Right cardiac atrium (tissue), 5 donors: ENCODE measurements at regions not wholly inside any gene's neighbourhood (a gene's known extent, or its start where the extent isn't known, plus 50 kb on each side); places are given as distances from the start of the nearest gene placed in this dataset.

ENCODE experiments used
- ATAC-seq, 2 donors: fragments of 200-7000 bp; cut with Tn5 transposase; one replicate each; pipeline versions ENCODE4 v1.8.0 to v1.9.1; 2020; ENCODE audit warnings: moderate library complexity in 2 of 2, mild to moderate bottlenecking in 1 of 2
- DNase-seq, 3 donors: peaks; one replicate each; pipeline ENCODE4 v3.0.0-alpha.2; 2020
- H3K27ac ChIP-seq: one replicate; pipeline ENCODE4 v1.5.1; 2013; ENCODE audit warnings: mild to moderate bottlenecking, low read length, control low read depth, moderate library complexity
- H3K27me3 ChIP-seq: one replicate; pipeline ENCODE4 v1.6.1; 2013; ENCODE audit not compliant: control insufficient read depth, insufficient read depth
- H3K4me1 ChIP-seq: one replicate; pipeline ENCODE4 v1.6.1; 2013; ENCODE audit warnings: low read length; ENCODE audit not compliant: control insufficient read depth, insufficient read depth
- H3K4me3 ChIP-seq: one replicate; pipeline ENCODE4 v1.5.1; 2013; ENCODE audit warnings: low read length, control low read depth
- H3K9me3 ChIP-seq: one replicate; pipeline ENCODE4 v1.6.1; 2013; ENCODE audit warnings: low read length; ENCODE audit not compliant: control insufficient read depth
- WGBS: extraction: QIAGEN DNeasy Blood & Tissue Kit; methylation state at CpG from one replicate; pipeline ENCODE4 v1.1.7; 2013; 5-methylcytosine and 5-hydroxymethylcytosine counted together
- intact Hi-C, 4 donors: fragments of 100-400 bp; cut with DNase I; formaldehyde crosslinking; loops; one replicate each; pipeline versions ENCODE4 v1.11.0 to v1.14.0; 2022 to 2023
- donor health status: healthy with polysubstance abuse.
- donor health status: DM: no; HTN: yes; CAD: no.
- donor health status: DM: no; HTN: no; CAD: no.
- donor health status: DM: no; HTN: yes; CAD: no; lungs with severe emphysema.
- donor health status: DM: yes; HTN: yes; CAD: no.

- no peak for DNase-seq
- no peaks in the 10 kb centered on the region for H3K9me3 ChIP-seq
- H3K27me3 ChIP-seq: no peaks in the 10 kb centered on the region
- 81% methylated on average over 2 of the region's 2 CpGs for WGBS
- H3K27ac ChIP-seq: no peak overlapping the region
- intact Hi-C loops: no loop called here
- H3K4me3 ChIP-seq: no peak overlapping the region
- H3K4me1 ChIP-seq: no peaks in the 10 kb centered on the region
- ATAC-seq: no peak
Observed at GRCh38 chr21:28454564-28455252, 538.0 kb downstream of the LTN1 start.

- ATAC-seq (no peak), DNase-seq (no peak)
- H3K27me3 ChIP-seq: no peaks in the 10 kb centered on the region
- no peaks in the 10 kb centered on the region for H3K9me3 ChIP-seq
- no peak overlapping the region for H3K27ac ChIP-seq
- H3K4me3 ChIP-seq: no peak overlapping the region
- H3K4me1 ChIP-seq: no peaks in the 10 kb centered on the region
- intact Hi-C loops: no loop called here
- WGBS: 77% methylated on average over 1 of the region's 1 CpG
Observed at GRCh38 chr21:28447462-28447861, 545.2 kb downstream of the LTN1 start.

GRCh38 chr21:28445141-28445830 lies 547.4 kb downstream of the LTN1 start:
- ATAC-seq: no peak
- DNase-seq: no peak
- H3K27me3 ChIP-seq: no peaks in the 10 kb centered on the region
- intact Hi-C loops: no loop called here
- no peak overlapping the region for H3K27ac ChIP-seq
- 90% methylated on average over 3 of the region's 3 CpGs for WGBS
- no peak overlapping the region for H3K4me3 ChIP-seq
- no peaks in the 10 kb centered on the region for H3K4me1 ChIP-seq
- no peaks in the 10 kb centered on the region for H3K9me3 ChIP-seq

GRCh38 chr21:28444557-28444956 lies 548.1 kb downstream of the LTN1 start:
- no peak for DNase-seq
- no peak overlapping the region for H3K27ac ChIP-seq
- H3K9me3 ChIP-seq: no peaks in the 10 kb centered on the region
- H3K4me1 ChIP-seq: no peaks in the 10 kb centered on the region
- no peaks in the 10 kb centered on the region for H3K27me3 ChIP-seq
- ATAC-seq: no peak
- intact Hi-C loops: no loop called here
- H3K4me3 ChIP-seq: no peak overlapping the region

GRCh38 chr21:28444111-28444510 lies 548.6 kb downstream of the LTN1 start:
- ATAC-seq (no peak), DNase-seq (no peak)
- H3K27me3 ChIP-seq: no peaks in the 10 kb centered on the region
- no peak overlapping the region for H3K4me3 ChIP-seq
- H3K27ac ChIP-seq: no peak overlapping the region
- WGBS: 80% methylated on average over 2 of the region's 2 CpGs
- H3K4me1 ChIP-seq: no peaks in the 10 kb centered on the region
- intact Hi-C loops: no loop called here
- H3K9me3 ChIP-seq: no peaks in the 10 kb centered on the region

- no peak for DNase-seq
- intact Hi-C loops: no loop called here
- H3K4me3 ChIP-seq: no peak overlapping the region
- no peak for ATAC-seq
- no peaks in the 10 kb centered on the region for H3K27me3 ChIP-seq
- H3K9me3 ChIP-seq: no peaks in the 10 kb centered on the region
- no peak overlapping the region for H3K27ac ChIP-seq
- H3K4me1 ChIP-seq: no peaks in the 10 kb centered on the region
Observed at GRCh38 chr21:28442624-28443023, 550.1 kb downstream of the LTN1 start.

GRCh38 chr21:28442085-28442484 lies 550.6 kb downstream of the LTN1 start:
- H3K4me1 ChIP-seq: no peaks in the 10 kb centered on the region
- H3K9me3 ChIP-seq: no peaks in the 10 kb centered on the region
- no peak for DNase-seq
- H3K27ac ChIP-seq: no peak overlapping the region
- intact Hi-C loops: no loop called here
- ATAC-seq: no peak
- no peak overlapping the region for H3K4me3 ChIP-seq
- no peaks in the 10 kb centered on the region for H3K27me3 ChIP-seq
- 93% methylated on average over 4 of the region's 4 CpGs for WGBS

GRCh38 chr21:28439788-28440187 lies 552.9 kb downstream of the LTN1 start:
- H3K27me3 ChIP-seq: no peaks in the 10 kb centered on the region
- no peaks in the 10 kb centered on the region for H3K4me1 ChIP-seq
- no peak overlapping the region for H3K27ac ChIP-seq
- 72% methylated on average over 3 of the region's 3 CpGs for WGBS
- no peak for ATAC-seq
- intact Hi-C loops: no loop called here
- no peak for DNase-seq
- H3K9me3 ChIP-seq: no peaks in the 10 kb centered on the region
- no peak overlapping the region for H3K4me3 ChIP-seq

- ATAC-seq: no peak
- H3K9me3 ChIP-seq: no peaks in the 10 kb centered on the region
- no peak overlapping the region for H3K4me3 ChIP-seq
- WGBS: 69% methylated on average over 4 of the region's 4 CpGs
- no peak overlapping the region for H3K27ac ChIP-seq
- no peaks in the 10 kb centered on the region for H3K27me3 ChIP-seq
- no peaks in the 10 kb centered on the region for H3K4me1 ChIP-seq
- DNase-seq: no peak
- intact Hi-C loops: no loop called here
Observed at GRCh38 chr21:28439251-28439650, 553.4 kb downstream of the LTN1 start.

GRCh38 chr21:28437061-28437460 lies 555.6 kb downstream of the LTN1 start:
- no peak for DNase-seq
- ATAC-seq: no peak
- intact Hi-C loops: no loop called here
- no peaks in the 10 kb centered on the region for H3K9me3 ChIP-seq
- H3K27me3 ChIP-seq: no peaks in the 10 kb centered on the region
- H3K4me3 ChIP-seq: no peak overlapping the region
- H3K4me1 ChIP-seq: no peaks in the 10 kb centered on the region
- 90% methylated on average over 2 of the region's 2 CpGs for WGBS
- no peak overlapping the region for H3K27ac ChIP-seq

- Histone ChIP-seq H3K27me3 (no peaks in the 10 kb centered on the region), H3K9me3 (no peaks in the 10 kb centered on the region), H3K4me3 (no peak overlapping the region), H3K4me1 (no peaks in the 10 kb centered on the region), H3K27ac (no peak overlapping the region)
- DNase-seq (no peak), ATAC-seq (peak in 1 of 2 donors; percentile 57)
- intact Hi-C loops: no loop called here
- 95% methylated on average over 2 of the region's 2 CpGs for WGBS
Observed at GRCh38 chr21:28436286-28436932, 556.3 kb downstream of the LTN1 start.
